HG02798 (cell line): ENCODE measurements at regions not wholly inside any gene's neighbourhood (a gene's known extent, or its start where the extent isn't known, plus 50 kb on each side); places are given as distances from the start of the nearest gene placed in this dataset.
"Not testable (repeated sequence)": the region's sequence is repeated elsewhere in the genome, so short reads cannot be mapped to it uniquely, and the experiment has no call there.

Experiments
- ATAC-seq: cut with Tn5 transposase; IDR thresholded peaks from one replicate; pipeline ENCODE4 v1.9.1; 2021; ENCODE audit warnings: mild to moderate bottlenecking; ENCODE audit not compliant: unreplicated experiment, poor library complexity

DNA sequence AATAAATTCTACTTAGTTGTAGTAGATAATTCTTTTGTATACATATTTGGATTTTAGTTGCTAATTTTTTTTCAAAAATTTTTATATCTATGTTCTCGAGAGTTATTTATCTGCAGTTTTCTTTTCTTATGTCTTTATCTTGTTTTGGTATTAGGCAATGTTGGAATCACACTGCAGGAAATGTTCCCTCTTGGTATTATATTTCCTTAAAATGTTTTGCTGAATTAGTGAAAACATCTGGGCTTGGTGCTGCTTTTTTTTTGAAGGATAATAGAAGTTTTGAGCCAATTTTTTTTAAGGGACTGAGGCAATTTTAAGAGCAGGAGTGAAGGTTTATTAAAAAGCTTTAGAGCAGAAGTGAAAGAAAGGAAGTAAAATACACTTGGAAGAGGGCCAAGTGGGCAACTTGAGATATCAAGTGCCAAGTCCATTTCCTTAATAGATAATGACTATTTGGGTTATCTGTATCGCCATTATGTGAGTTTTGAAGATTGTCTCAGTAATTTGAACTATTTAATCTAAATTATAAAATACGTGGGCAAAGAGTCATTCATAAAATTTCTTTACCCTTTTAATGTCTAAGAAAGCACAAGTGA, 1390.1 kb upstream of the CDH8 start:
- no peak for ATAC-seq

DNA sequence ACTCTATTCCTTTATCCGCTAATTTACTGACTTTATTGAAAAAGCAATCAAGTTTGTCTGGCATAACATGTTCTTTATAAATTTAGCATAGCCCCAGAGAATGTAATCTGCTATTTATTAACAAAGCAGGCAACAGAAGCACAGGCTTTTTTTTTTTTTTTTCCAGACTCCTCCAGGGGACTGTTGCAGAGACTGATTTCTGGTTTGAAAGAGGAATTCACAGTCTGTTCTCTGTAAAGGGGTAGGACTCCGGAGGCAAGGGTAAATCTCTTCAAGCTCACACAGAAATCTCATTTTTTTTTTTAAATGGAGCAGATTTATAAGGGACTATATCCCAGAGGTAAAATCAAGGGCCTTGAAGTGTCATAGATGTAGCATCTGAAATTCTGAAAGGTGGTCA, 1386.5 kb upstream of the CDH8 start:
- ATAC-seq, result no peak

DNA sequence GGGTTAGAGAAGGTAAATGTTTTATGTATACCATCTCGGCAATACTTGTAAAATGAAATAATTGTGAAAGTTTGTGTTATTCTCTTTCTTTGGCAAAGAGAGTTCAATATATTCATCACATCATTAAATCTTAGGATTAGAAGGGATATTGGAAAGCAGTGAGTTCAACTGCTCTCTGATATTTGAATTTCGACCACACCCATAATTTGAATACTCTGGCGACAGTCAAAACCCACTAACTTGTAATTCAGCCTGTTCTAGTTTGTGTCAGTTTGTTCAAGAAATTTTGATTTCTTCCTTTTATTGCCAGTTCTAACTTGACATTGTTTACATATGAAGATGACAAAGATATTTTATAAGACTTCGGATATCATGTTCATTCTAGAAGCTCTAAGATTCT, 1380.5 kb upstream of the CDH8 start:
- ATAC-seq, result no peak

- ATAC-seq, result no peak
Measured at GRCh38 chr16:63415014-63415413, 1378.8 kb upstream of the CDH8 start.

- no peak for ATAC-seq
Measured at GRCh38 chr16:63410594-63410993, 1374.4 kb upstream of the CDH8 start.

- no peak for ATAC-seq
Measured at GRCh38 chr16:63403792-63404191, 1367.6 kb upstream of the CDH8 start.

DNA sequence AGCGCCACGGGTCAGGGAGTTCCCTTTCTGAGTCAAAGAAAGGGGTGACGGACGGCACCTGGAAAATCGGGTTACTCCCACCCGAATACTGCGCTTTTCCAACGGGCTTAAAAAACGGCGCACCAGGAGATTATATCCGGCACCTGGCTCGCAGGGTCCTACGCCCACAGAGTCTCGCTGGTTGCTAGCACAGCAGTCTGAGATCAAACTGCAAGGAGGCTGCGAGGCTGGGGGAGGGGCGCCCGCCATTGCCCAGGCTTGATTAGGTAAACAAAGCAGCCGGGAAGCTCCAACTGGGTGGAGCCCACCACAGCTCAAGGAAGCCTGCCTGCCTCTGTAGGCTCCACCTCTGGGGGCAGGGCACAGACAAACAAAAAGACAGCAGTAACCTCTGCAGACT, 1352.0 kb upstream of the CDH8 start:
- not testable (repeated sequence) for ATAC-seq

- ATAC-seq, result no peak
Measured at GRCh38 chr16:63385714-63386432, 1349.6 kb upstream of the CDH8 start.

DNA sequence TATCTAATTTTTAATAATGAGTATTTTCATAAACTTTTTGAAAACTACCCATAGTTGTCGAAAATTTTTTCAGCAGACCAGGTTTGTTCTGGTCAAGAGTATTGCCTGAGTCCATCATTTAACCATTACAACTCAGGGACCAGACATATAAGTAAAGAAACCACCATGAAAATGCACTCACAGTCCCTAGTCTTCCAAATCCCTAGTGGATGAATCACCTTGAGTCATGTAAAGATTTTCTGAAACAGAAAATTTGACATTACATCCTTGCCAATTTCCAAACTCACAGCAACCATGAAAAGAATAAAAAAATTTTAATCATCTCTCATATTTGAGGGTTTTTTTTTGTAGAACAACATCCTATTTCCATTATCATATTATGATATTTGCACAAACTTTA, 1337.5 kb upstream of the CDH8 start:
- ATAC-seq, result no peak

DNA sequence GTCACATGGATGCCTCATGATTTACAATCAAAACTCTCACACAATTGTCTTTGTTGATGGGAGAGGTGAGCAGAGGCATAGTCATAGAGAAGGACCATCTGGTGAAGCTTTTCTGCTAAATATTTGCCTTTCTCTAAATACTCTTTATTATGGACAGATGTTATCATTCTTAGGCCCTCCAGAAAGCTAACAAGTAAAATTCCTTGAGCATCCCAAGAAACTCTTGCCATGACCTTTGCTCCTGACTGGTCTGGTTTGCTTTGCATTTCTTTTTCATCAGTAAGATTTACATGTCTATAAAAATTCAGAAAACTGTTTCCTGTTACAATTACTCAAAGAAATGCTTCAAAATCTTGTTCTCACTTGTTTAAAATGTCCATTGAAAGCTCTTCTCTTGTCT, 1336.6 kb upstream of the CDH8 start:
- no peak for ATAC-seq

DNA sequence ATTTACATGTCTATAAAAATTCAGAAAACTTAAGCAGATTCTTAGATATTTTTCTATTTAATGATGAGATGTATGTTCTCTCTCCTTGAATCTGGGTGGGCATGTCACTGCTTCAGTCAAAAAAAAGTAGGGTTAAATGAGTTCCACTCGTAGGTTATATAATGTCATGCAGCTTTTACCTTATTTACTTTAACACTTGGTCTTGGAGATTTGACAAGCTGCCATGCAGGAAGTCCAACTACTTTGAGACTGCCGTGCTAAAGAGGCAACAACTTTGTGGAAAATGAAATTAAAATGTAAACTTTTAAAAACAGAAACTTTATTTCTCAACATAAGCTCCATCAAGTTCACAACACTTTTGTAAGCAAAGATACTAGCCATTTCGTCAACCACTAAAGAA, 1336.0 kb upstream of the CDH8 start:
- ATAC-seq, result no peak

GRCh38 chr16:63365649-63366304, 1329.5 kb upstream of the CDH8 start:
- ATAC-seq, result no peak

DNA sequence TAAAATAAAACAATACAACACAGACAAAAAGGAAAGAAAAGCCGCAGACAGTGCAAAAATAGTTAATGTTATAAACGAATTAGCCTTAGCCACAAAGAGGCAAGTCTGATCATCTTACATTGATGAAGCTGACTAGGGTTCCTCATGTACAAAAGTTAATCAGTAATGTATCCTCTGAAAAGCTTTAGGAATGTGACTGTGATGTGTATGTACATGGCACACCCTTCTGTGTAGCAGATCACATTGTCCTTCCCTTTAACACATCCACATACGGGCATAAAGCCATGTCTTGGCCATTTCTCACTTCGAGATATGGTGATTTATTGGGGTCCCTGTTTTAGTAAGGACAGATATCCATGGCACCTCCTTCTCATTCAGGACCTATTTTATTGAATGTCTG, 1327.5 kb upstream of the CDH8 start:
- no peak for ATAC-seq

DNA sequence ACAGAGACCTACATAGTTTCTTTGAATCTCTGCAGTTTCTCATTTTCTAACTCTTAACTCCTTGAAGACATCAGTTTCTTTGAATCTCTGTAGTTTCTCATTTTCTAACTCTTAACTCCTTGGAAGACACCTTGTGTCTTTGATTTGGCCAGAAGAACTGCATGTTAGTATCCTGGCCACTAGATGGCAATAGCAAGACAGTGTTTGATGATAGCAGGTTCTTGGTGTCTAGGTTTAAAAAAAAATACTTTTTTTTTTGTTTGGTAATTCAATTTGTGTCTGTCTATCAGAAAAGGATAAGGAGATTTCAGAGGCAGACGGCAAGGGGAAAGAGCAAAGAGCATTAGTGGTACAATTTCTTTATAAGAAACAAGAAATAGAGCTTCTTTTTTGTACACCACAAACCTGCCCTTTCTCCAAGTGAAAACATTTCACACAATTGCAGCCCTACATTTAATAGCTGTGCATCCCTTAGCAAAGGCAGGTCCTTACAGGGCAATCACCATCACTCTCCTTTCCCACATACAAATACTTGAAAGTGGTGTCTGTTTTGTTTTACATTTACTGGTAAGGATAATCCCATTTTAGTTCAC, 1324.9 kb upstream of the CDH8 start:
- ATAC-seq, result peak; percentile 80

GRCh38 chr16:63349961-63350360, 1313.7 kb upstream of the CDH8 start:
- no peak for ATAC-seq

DNA sequence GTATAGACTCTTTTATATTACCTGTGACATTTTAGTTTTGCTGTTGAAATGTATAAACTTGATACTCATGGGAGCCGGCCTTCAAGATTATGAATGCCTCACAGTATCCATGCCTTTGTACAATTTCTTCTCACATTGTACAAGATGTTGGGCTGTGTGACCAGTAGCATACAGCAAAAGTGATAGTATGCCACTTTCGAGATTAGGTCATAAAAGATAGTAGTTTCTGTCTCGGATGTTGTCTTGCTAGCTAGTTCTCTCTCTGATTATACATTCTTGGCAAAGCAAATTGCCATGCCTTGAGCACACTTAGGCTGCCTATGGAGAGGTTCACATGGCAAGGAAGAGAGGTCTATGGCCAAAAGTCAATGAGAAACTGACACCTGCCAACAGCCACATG, 1309.8 kb upstream of the CDH8 start:
- no peak for ATAC-seq

GRCh38 chr16:63337264-63337663, 1301.0 kb upstream of the CDH8 start:
- no peak for ATAC-seq

DNA sequence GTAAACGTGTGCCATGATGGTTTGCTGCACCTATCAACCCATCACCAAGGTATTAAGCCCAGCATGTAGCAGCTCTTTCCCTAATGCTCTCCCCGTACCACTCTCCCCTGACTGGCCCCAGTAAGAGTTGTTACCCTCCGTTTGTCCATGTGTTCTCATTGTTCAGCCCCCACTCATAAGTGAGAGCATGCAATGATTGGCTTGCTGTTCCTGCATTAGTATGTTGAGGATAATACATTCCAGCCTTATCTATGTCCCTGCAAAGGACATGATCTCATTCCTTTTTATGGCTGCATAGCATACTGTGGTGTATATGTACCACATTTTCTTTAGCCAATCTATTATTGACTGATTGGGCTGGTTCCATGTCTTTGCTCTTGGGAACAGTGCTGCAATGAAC, 1294.9 kb upstream of the CDH8 start:
- no peak for ATAC-seq

DNA sequence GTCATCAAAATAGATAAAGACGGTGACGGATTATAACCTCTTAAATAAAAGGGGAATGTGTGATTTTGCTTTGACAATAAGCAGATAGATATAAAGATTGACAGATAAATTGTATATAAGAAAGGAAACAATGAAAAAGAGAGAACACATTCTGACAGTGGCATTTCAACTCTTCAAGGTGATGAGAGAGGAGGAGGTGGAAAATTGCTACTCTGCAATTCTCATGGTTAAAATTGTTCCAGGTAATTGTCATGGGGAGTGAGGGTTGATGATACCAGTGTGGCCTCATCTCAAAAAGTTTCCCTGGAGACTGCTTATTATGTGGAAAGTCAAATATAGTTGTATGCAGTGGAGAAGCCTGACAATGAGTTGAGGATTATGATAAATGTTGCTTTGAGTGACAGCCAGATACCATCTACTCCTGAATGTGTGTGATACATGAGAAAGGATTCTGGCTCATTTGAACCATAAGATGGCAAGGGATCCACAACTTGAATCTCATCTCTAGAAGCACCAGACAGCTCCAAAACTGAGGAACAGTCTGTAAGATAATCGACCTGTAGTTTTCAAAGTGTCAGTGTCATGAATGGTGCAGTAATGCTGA, 1290.6 kb upstream of the CDH8 start:
- no peak for ATAC-seq

DNA sequence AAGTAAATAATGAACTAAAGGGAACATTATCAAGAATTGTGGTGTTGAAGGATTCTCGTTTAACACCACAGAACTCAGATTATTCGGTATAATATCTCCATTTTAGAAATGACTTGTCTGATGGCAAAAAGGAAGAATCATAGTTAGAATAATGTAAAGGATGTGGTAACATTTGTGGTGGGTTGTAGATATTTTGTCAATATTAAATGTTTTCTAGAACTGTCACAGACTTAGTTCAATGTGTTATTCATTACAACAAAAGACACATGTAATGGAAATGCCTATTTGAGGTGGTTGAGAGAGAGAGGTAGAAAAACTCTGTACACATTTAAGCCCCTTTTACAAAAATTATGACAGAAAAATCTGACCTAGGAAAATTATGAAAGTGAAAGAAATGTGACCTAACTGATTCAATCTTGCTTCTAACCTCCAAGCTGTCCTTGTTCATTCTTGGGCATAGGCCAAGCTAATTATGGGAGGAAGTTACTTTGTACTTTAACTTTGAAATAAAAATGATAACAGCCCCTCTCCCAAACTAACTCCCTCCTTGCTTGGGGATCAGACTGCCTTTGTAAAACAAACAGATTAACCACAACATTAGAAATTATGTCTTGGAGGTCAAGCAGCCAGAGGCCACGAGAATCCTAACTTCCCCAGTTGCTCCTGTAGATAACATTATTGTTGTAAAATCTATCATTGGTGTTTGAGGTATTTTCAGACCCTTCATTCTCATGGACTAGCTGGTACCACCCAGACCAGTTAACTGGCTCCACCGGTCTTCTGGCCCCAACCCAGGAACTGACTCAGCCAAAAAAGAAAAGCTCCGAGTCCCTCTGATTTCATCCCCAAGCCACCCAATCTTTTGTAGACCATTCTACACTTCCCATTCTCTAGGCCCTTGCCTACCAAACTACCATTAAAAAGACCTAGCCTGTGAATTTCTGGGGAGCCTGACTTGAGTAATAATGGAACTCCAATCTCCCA, 1287.8 kb upstream of the CDH8 start:
- ATAC-seq, result no peak
